ENCODE measurements at regions not wholly inside any gene's neighbourhood (a gene's known extent, or its start where the extent isn't known, plus 50 kb on each side); places are given as distances from the start of the nearest gene placed in this dataset.

GRCh38 chr5:52544738-52545137 is 243.0 kb upstream of the ITGA1 start:
- Histone ChIP-seq H3K27ac (no peak overlapping the region), H3K4me3 (no peak overlapping the region), H3K27me3 (ENCODE audit: low read depth) (no peaks in the 10 kb centered on the region), H3K9me3 (no peaks in the 10 kb centered on the region), H3K4me1 (no peaks in the 10 kb centered on the region), H3K36me3 (no peaks in the 10 kb centered on the region)
- intact Hi-C loops (cut with DNase I): no loop called here
- no peak for TF ChIP-seq CTCF (IDR thresholded peaks at IDR 0.05)
- no peak for DNase-seq
- ATAC-seq: no peak

- intact Hi-C loops (cut with DNase I): no loop called here
- DNase-seq: no peak
- no peak overlapping the region for H3K4me3 ChIP-seq
- TF ChIP-seq CTCF (IDR thresholded peaks at IDR 0.05): no peak
- no peaks in the 10 kb centered on the region for H3K36me3 ChIP-seq
- H3K9me3 ChIP-seq: no peaks in the 10 kb centered on the region
- no peaks in the 10 kb centered on the region for H3K27me3 ChIP-seq (ENCODE audit: low read depth)
- H3K27ac ChIP-seq: no peak overlapping the region
- ATAC-seq: no peak
- H3K4me1 ChIP-seq: no peaks in the 10 kb centered on the region
Observed at GRCh38 chr5:52554293-52554692, 233.4 kb upstream of the ITGA1 start.

DNA sequence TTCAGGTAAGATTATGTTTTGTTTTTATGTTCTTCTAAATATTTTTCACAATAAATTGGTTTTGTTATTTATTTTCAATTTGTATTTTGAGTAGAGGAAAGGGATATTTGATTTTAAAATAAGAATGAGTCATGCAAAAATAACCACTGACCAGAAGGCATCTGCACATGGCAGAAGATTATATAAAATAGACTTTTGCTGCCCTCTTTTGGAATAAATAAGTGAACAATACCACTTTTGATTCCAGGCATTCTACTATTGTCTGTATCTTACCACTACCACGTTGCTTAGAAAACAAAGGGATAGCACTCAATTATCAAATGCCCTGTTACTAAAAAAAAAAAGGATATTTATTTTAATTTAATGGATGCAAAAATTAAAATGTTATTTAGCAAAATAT is 227.3 kb upstream of the ITGA1 start:
- Histone ChIP-seq H3K4me3 (no peak overlapping the region), H3K27me3 (ENCODE audit: low read depth) (no peaks in the 10 kb centered on the region), H3K36me3 (no peaks in the 10 kb centered on the region), H3K9me3 (no peaks in the 10 kb centered on the region), H3K4me1 (no peaks in the 10 kb centered on the region), H3K27ac (no peak overlapping the region)
- ATAC-seq (no peak), DNase-seq (no peak)
- intact Hi-C loops (cut with DNase I): no loop called here
- TF ChIP-seq CTCF (IDR thresholded peaks at IDR 0.05): peak; percentile 15

DNA sequence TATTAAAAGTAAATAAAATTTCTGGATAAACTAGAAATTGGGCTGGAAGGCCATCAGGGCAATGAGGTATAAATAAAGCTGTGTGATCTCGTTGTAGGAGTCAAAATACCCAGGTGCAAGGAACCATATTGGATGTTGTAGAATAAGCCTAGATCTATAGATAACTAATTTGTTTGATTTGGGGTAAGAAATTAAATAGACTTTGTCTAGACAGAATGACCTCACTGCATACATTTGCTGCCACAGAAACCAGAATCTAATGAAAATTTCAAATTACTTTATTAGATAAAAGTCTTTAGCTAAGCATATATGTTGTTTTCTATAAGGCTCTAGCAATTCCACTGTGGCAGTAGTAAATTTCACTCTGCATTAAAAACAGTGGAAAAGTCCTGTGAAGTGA is 225.2 kb upstream of the ITGA1 start:
- no peaks in the 10 kb centered on the region for H3K4me1 ChIP-seq
- ATAC-seq (no peak), DNase-seq (no peak)
- no peak for TF ChIP-seq CTCF (IDR thresholded peaks at IDR 0.05)
- H3K36me3 ChIP-seq: no peaks in the 10 kb centered on the region
- no peaks in the 10 kb centered on the region for H3K27me3 ChIP-seq (ENCODE audit: low read depth)
- H3K27ac ChIP-seq: no peak overlapping the region
- H3K9me3 ChIP-seq: no peaks in the 10 kb centered on the region
- intact Hi-C loops (cut with DNase I): no loop called here
- no peak overlapping the region for H3K4me3 ChIP-seq

GRCh38 chr5:52564587-52564986 is 223.1 kb upstream of the ITGA1 start:
- Histone ChIP-seq H3K4me3 (no peak overlapping the region), H3K27ac (no peak overlapping the region), H3K4me1 (no peaks in the 10 kb centered on the region), H3K27me3 (ENCODE audit: low read depth) (no peaks in the 10 kb centered on the region), H3K9me3 (no peaks in the 10 kb centered on the region), H3K36me3 (no peaks in the 10 kb centered on the region)
- intact Hi-C loops (cut with DNase I): no loop called here
- no peak for TF ChIP-seq CTCF (IDR thresholded peaks at IDR 0.05)
- DNase-seq (no peak), ATAC-seq (no peak)

GRCh38 chr5:52577546-52577945 is 210.2 kb upstream of the ITGA1 start:
- no peak overlapping the region for H3K4me3 ChIP-seq
- no peaks in the 10 kb centered on the region for H3K36me3 ChIP-seq
- ATAC-seq: no peak
- H3K27ac ChIP-seq: no peak overlapping the region
- H3K4me1 ChIP-seq: no peaks in the 10 kb centered on the region
- intact Hi-C loops (cut with DNase I): no loop called here
- no peak for TF ChIP-seq CTCF (IDR thresholded peaks at IDR 0.05)
- no peaks in the 10 kb centered on the region for H3K9me3 ChIP-seq
- H3K27me3 ChIP-seq (ENCODE audit: low read depth): no peaks in the 10 kb centered on the region
- no peak for DNase-seq

Measured in lower lobe of right lung (tissue), 2 donors.